Stimulated activated CD8-positive, alpha-beta memory T cell treated with anti-CD3 and anti-CD28 coated beads, Interleukin-15, amount 100 ng/mL, for 1 hour (primary cell): ENCODE measurements at regions not wholly inside any gene's neighbourhood (a gene's known extent, or its start where the extent isn't known, plus 50 kb on each side); places are given as distances from the start of the nearest gene placed in this dataset.

Source experiments
- DNase-seq: peaks from one replicate; pipeline ENCODE4 v3.0.0-alpha.2; 2020; ENCODE audit warnings: low read depth

- no peak for DNase-seq
Observed at GRCh38 chr6:109226353-109226752, 131.0 kb downstream of the CEP57L1 start.

GRCh38 chr6:109225946-109226345 is 130.6 kb downstream of the CEP57L1 start:
- DNase-seq, result no peak

- no peak for DNase-seq
Observed at GRCh38 chr6:109224994-109225393, 129.7 kb downstream of the CEP57L1 start.

GRCh38 chr6:109224107-109224875 is 129.0 kb downstream of the CEP57L1 start:
- no peak for DNase-seq

- no peak for DNase-seq
Observed at GRCh38 chr6:109222848-109223247, 127.5 kb downstream of the CEP57L1 start.

GRCh38 chr6:109221543-109222195 is 126.4 kb downstream of the CEP57L1 start:
- no peak for DNase-seq
